C4-2B (cell line): ENCODE measurements at regions not wholly inside any gene's neighbourhood (a gene's known extent, or its start where the extent isn't known, plus 50 kb on each side); places are given as distances from the start of the nearest gene placed in this dataset.

Source experiments
- CTCF ChIP-seq: fragments of 450-650 bp; conservative IDR thresholded peaks from 2 replicates; pipeline ENCODE4 v1.5.1; 2017; ENCODE audit warnings: mild to moderate bottlenecking
- ZFX ChIP-seq: fragments of 450-650 bp; IDR thresholded peaks from 2 replicates; pipeline ENCODE4 v1.6.1; 2017

GRCh38 chr9:115717711-115718173 lies 435.8 kb upstream of the PAPPA start:
- TF ChIP-seq CTCF (no peak), ZFX (no peak)
